Right lobe of liver (tissue), 4 donors: ENCODE measurements at regions not wholly inside any gene's neighbourhood (a gene's known extent, or its start where the extent isn't known, plus 50 kb on each side); places are given as distances from the start of the nearest gene placed in this dataset.

Experiments used
- CTCF ChIP-seq, 4 donors: fragments of 200-600 bp in 3 of 4; fragments of 450-650 bp in 1 of 4; IDR thresholded peaks; one replicate each; pipeline versions ENCODE4 v1.5.1 to v1.8.0; 2016 to 2022; ENCODE audit warnings: antibody characterized with exemption in 4 of 4, mild to moderate bottlenecking in 2 of 4
- POLR2A ChIP-seq: fragments of 450-650 bp; IDR thresholded peaks from one replicate; pipeline ENCODE4 v1.6.1; 2017; ENCODE audit warnings: antibody characterized with exemption, mild to moderate bottlenecking
- donor health status: DM: no; HTN: no; CAD: no.
- donor health status: DM: no; HTN: no; CAD: no.
- donor health status: DM: no; HTN: yes; CAD: no.

GRCh38 chr18:3354506-3354905 is 92.6 kb downstream of the MYL12B start:
- TF ChIP-seq CTCF (IDR thresholded peaks at IDR 0.05) (no peak), POLR2A (no peak)
